Body of pancreas (tissue), 4 donors: ENCODE measurements at regions not wholly inside any gene's neighbourhood (a gene's known extent, or its start where the extent isn't known, plus 50 kb on each side); places are given as distances from the start of the nearest gene placed in this dataset.

ENCODE experiments used
- ATAC-seq: fragments of 150-250 bp; one replicate; pipeline ENCODE4 v1.9.1; 2016
- DNase-seq, 4 donors: peaks; one replicate each; pipeline ENCODE4 v3.0.0-alpha.2; 2019
- H3K27ac ChIP-seq, 4 donors: fragments of 200-600 bp; sonication (generic); 1 replicate in 3 of 4; 2 replicates in 1 of 4; pipeline versions ENCODE4 v1.5.1 to v1.6.1; 2016 to 2019; ENCODE audit warnings: mild to moderate bottlenecking in 1 of 4, mixed read lengths in 1 of 4, moderate library complexity in 1 of 4
- H3K27me3 ChIP-seq, 2 donors: fragments of 200-600 bp; sonication (generic); one replicate each; pipeline ENCODE4 v1.6.0; 2016; ENCODE audit warnings: mild to moderate bottlenecking in 1 of 2
- H3K36me3 ChIP-seq, 2 donors: fragments of 200-600 bp; sonication (generic); replicated peaks in 1 of 2; 2 replicates each; pipeline ENCODE4 v1.5.1; 2016; ENCODE audit warnings: low read depth in 2 of 2; ENCODE audit not compliant: insufficient read depth in 1 of 2
- H3K4me1 ChIP-seq: fragments of 200-600 bp; sonication (generic); one replicate; pipeline ENCODE4 v1.6.0; 2016
- H3K4me3 ChIP-seq, 2 donors: fragments of 200-600 bp; sonication (generic); 1 replicate in 1 of 2; 2 replicates in 1 of 2; pipeline ENCODE4 v1.5.1; 2016 to 2019
- H3K9me3 ChIP-seq, 3 donors: fragments of 200-600 bp; sonication (generic); 1 replicate in 2 of 3; 2 replicates in 1 of 3; pipeline ENCODE4 v1.5.1; 2016
- POLR2A ChIP-seq, 3 donors: fragments of 450-650 bp; IDR thresholded peaks; one replicate each; pipeline ENCODE4 v1.6.1; 2016; ENCODE audit warnings: antibody characterized with exemption in 3 of 3, mild to moderate bottlenecking in 2 of 3
- WGBS, 2 donors: methylation state at CpG; one replicate each; pipeline ENCODE4 v1.1.5; 2017; 5-methylcytosine and 5-hydroxymethylcytosine counted together
- intact Hi-C: fragments of 100-400 bp; cut with DNase I; formaldehyde crosslinking; loops from one replicate; pipeline ENCODE4 v1.15.1; 2023
- TF ChIP-seq, protein P1 (sequence below), 7 experiments: fragments of 450-650 bp in 4 of 7; fragments of 200-600 bp in 3 of 7; sonication (generic) in 3 of 7; IDR thresholded peaks; one replicate each; pipeline ENCODE4 v1.5.1; 2016 to 2019; ENCODE audit warnings: antibody characterized with exemption in 7 of 7

DNA sequence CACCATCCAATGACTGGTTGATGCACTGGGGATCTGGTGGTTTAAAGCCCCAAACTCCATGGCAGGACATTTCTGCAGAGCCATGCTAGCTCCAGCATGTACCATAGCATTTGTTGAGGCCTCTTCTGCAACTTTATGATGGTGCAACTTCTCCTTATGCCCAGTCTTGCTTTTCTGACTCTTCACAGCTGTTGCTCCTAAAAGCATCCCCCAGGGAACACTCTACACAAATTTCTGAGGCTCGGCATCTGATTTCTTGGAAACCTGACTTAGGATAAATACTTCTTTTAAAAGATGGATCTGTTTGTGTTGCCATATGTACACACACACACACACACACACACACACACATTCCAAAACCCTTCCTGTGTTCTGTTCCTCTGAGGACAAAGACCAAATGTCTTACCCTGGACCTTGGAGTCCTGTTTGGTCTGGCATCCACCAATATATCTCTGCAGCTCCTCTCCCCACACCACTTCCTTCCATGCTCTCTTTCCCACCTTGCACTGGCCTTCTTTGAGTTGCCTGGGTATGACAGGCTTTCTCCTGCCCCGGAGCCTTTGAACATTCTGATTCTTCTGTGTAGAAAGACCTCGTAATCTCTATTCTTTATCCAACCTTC is 388.5 kb upstream of the ZNF507 start:
- WGBS, 2 donors, result 51 to 58% methylated on average over 3 of the region's 3 CpGs
- H3K4me3 ChIP-seq, result no peak overlapping the region
- intact Hi-C loops, result no loop called here

DNA sequence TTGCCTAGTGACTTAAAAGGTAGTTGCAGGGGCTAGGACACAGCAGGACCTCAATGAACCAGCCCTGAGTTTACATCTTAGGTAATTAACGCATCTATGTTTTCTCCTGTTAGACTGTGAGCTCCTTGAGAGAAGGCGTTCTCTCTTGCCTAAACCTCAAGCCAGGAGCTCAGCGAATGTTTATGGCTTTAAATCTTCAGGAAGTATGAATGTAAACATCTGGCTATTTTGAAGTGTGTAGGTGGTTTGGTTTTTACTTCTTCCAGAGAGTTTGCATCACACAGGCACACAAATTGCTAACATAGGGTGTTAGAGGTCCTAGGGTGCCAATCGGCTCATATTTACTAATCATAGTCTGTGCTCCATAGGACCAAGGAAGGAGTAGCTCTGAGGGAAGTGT is 387.7 kb upstream of the ZNF507 start:
- no peak for ATAC-seq
- WGBS, 2 donors, result 53 to 62% methylated on average over 4 of the region's 4 CpGs

More for the DNA sequence above, 388.5 kb upstream of the ZNF507 start:
- no peaks in the 10 kb centered on the region for H3K27me3 ChIP-seq
- TF ChIP-seq POLR2A (IDR thresholded peaks at IDR 0.05), result no peak
- TF ChIP-seq, protein P1, sequence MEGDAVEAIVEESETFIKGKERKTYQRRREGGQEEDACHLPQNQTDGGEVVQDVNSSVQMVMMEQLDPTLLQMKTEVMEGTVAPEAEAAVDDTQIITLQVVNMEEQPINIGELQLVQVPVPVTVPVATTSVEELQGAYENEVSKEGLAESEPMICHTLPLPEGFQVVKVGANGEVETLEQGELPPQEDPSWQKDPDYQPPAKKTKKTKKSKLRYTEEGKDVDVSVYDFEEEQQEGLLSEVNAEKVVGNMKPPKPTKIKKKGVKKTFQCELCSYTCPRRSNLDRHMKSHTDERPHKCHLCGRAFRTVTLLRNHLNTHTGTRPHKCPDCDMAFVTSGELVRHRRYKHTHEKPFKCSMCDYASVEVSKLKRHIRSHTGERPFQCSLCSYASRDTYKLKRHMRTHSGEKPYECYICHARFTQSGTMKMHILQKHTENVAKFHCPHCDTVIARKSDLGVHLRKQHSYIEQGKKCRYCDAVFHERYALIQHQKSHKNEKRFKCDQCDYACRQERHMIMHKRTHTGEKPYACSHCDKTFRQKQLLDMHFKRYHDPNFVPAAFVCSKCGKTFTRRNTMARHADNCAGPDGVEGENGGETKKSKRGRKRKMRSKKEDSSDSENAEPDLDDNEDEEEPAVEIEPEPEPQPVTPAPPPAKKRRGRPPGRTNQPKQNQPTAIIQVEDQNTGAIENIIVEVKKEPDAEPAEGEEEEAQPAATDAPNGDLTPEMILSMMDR (IDR thresholded peaks at IDR 0.05), result no peak
- no peak overlapping the region for H3K27ac ChIP-seq
- no peaks in the 10 kb centered on the region for H3K4me1 ChIP-seq
- no peaks in the 10 kb centered on the region for H3K36me3 ChIP-seq
- no peak for ATAC-seq
- no peaks in the 10 kb centered on the region for H3K9me3 ChIP-seq
- DNase-seq, result no peak

GRCh38 chr19:31959527-31960018 is 385.8 kb upstream of the ZNF507 start:
- H3K36me3 ChIP-seq, result no peaks in the 10 kb centered on the region
- ATAC-seq, result no peak
- no peak overlapping the region for H3K4me3 ChIP-seq
- intact Hi-C loops, result no loop called here
- no peak overlapping the region for H3K27ac ChIP-seq
- 18 to 26% methylated on average over 15 of the region's 15 CpGs for WGBS, 2 donors
- H3K27me3 ChIP-seq, result no peaks in the 10 kb centered on the region
- H3K4me1 ChIP-seq, result no peaks in the 10 kb centered on the region
- TF ChIP-seq POLR2A (IDR thresholded peaks at IDR 0.05), result no peak
- TF ChIP-seq, protein P1 (IDR thresholded peaks at IDR 0.05), result no peak
- H3K9me3 ChIP-seq, result no peaks in the 10 kb centered on the region
- DNase-seq, result no peak

More for the DNA sequence above, 387.7 kb upstream of the ZNF507 start:
- H3K4me3 ChIP-seq, result no peak overlapping the region
- H3K4me1 ChIP-seq, result no peaks in the 10 kb centered on the region
- no peak for DNase-seq
- H3K36me3 ChIP-seq, result no peaks in the 10 kb centered on the region
- TF ChIP-seq, protein P1 (IDR thresholded peaks at IDR 0.05), result no peak
- TF ChIP-seq POLR2A (IDR thresholded peaks at IDR 0.05), result no peak
- H3K27me3 ChIP-seq, result no peaks in the 10 kb centered on the region
- intact Hi-C loops, result no loop called here
- no peaks in the 10 kb centered on the region for H3K9me3 ChIP-seq
- H3K27ac ChIP-seq, result no peak overlapping the region

- intact Hi-C loops, result no loop called here
- WGBS, 2 donors, result 22 to 24% methylated on average over 6 of the region's 6 CpGs
These were observed 384.9 kb upstream of the ZNF507 start for GRCh38 chr19:31960474-31960873.

More at GRCh38 chr19:31960474-31960873, 384.9 kb upstream of the ZNF507 start:
- H3K27me3 ChIP-seq, result no peaks in the 10 kb centered on the region
- H3K4me1 ChIP-seq, result no peaks in the 10 kb centered on the region
- TF ChIP-seq, protein P1 (IDR thresholded peaks at IDR 0.05), result no peak
- no peak for TF ChIP-seq POLR2A (IDR thresholded peaks at IDR 0.05)
- H3K27ac ChIP-seq, result no peak overlapping the region
- ATAC-seq (no peak), DNase-seq (no peak)
- H3K9me3 ChIP-seq, result no peaks in the 10 kb centered on the region
- H3K36me3 ChIP-seq, result no peaks in the 10 kb centered on the region
- H3K4me3 ChIP-seq, result no peak overlapping the region
